Choroid plexus epithelial cell (primary cell): ENCODE measurements at regions not wholly inside any gene's neighbourhood (a gene's known extent, or its start where the extent isn't known, plus 50 kb on each side); places are given as distances from the start of the nearest gene placed in this dataset.

ENCODE experiments used
- DNase-seq: peaks from one replicate; pipeline ENCODE4 v3.0.0-alpha.2; 2010; ENCODE audit warnings: low read depth
- H3K4me3 ChIP-seq: 2 replicates; pipeline ENCODE4 v1.5.1; 2011; ENCODE audit warnings: low read depth, mild to moderate bottlenecking, control low read depth, low read length, moderate library complexity
- CTCF ChIP-seq: conservative IDR thresholded peaks from 2 replicates; pipeline ENCODE4 v1.5.1; 2011; ENCODE audit warnings: low read depth, mild to moderate bottlenecking, control low read depth, inconsistent platforms, low read length, moderate library complexity

- peak; percentile 13 for DNase-seq
- TF ChIP-seq CTCF, result no peak
- no peak overlapping the region for H3K4me3 ChIP-seq
Measured at GRCh38 chr5:136619556-136619955, 254.2 kb upstream of the TRPC7 start.

GRCh38 chr5:136615251-136616119 lies 250.1 kb upstream of the TRPC7 start:
- DNase-seq, result no peak
- TF ChIP-seq CTCF, result no peak
- no peak overlapping the region for H3K4me3 ChIP-seq

GRCh38 chr5:136613230-136613629 lies 247.9 kb upstream of the TRPC7 start:
- H3K4me3 ChIP-seq, result no peak overlapping the region
- TF ChIP-seq CTCF, result no peak
- no peak for DNase-seq

- no peak for TF ChIP-seq CTCF
- no peak overlapping the region for H3K4me3 ChIP-seq
- DNase-seq, result peak; percentile 39
Measured at GRCh38 chr5:136605638-136606037, 240.3 kb upstream of the TRPC7 start.

- H3K4me3 ChIP-seq, result no peak overlapping the region
- TF ChIP-seq CTCF, result no peak
- no peak for DNase-seq
Measured at GRCh38 chr5:136600306-136600705, 235.0 kb upstream of the TRPC7 start.

GRCh38 chr5:136598802-136599404 lies 233.6 kb upstream of the TRPC7 start:
- no peak for DNase-seq
- no peak for TF ChIP-seq CTCF
- no peak overlapping the region for H3K4me3 ChIP-seq

GRCh38 chr5:136594416-136594815 lies 229.1 kb upstream of the TRPC7 start:
- no peak overlapping the region for H3K4me3 ChIP-seq
- no peak for DNase-seq
- TF ChIP-seq CTCF, result no peak
